HG03103 (cell line): ENCODE measurements at regions not wholly inside any gene's neighbourhood (a gene's known extent, or its start where the extent isn't known, plus 50 kb on each side); places are given as distances from the start of the nearest gene placed in this dataset.

Experiments used
- ATAC-seq: cut with Tn5 transposase; IDR thresholded peaks from one replicate; pipeline ENCODE4 v1.9.1; 2021; ENCODE audit warnings: low read depth; ENCODE audit not compliant: unreplicated experiment

GRCh38 chr11:128271401-128271800 is 316.0 kb downstream of the ETS1 start:
- no peak for ATAC-seq

GRCh38 chr11:128269466-128269865 is 317.9 kb downstream of the ETS1 start:
- no peak for ATAC-seq

GRCh38 chr11:128266893-128267292 is 320.5 kb downstream of the ETS1 start:
- ATAC-seq, result no peak

- ATAC-seq, result no peak
Observed at GRCh38 chr11:128262463-128263345, 324.7 kb downstream of the ETS1 start.

- no peak for ATAC-seq
Observed at GRCh38 chr11:128261011-128261421, 326.3 kb downstream of the ETS1 start.

- no peak for ATAC-seq
Observed at GRCh38 chr11:128260398-128260797, 327.0 kb downstream of the ETS1 start.

- no peak for ATAC-seq
Observed at GRCh38 chr11:128259816-128260215, 327.5 kb downstream of the ETS1 start.

- no peak for ATAC-seq
Observed at GRCh38 chr11:128254941-128255340, 332.4 kb downstream of the ETS1 start.

GRCh38 chr11:128251140-128251539 is 336.2 kb downstream of the ETS1 start:
- ATAC-seq, result no peak

- no peak for ATAC-seq
Observed at GRCh38 chr11:128250482-128250881, 336.9 kb downstream of the ETS1 start.

- no peak for ATAC-seq
Observed at GRCh38 chr11:128246810-128247594, 340.4 kb downstream of the ETS1 start.

GRCh38 chr11:128246364-128246801 is 341.0 kb downstream of the ETS1 start:
- ATAC-seq, result no peak

GRCh38 chr11:128244871-128245270 is 342.5 kb downstream of the ETS1 start:
- ATAC-seq, result no peak

- no peak for ATAC-seq
Observed at GRCh38 chr11:128242451-128242850, 344.9 kb downstream of the ETS1 start.

- ATAC-seq, result no peak
Observed at GRCh38 chr11:128240546-128240945, 346.8 kb downstream of the ETS1 start.

- no peak for ATAC-seq
Observed at GRCh38 chr11:128239306-128239705, 348.1 kb downstream of the ETS1 start.

- ATAC-seq, result peak; percentile 72
Observed at GRCh38 chr11:128238521-128239265, 348.7 kb downstream of the ETS1 start.

- no peak for ATAC-seq
Observed at GRCh38 chr11:128236506-128237498, 350.6 kb downstream of the ETS1 start.

- no peak for ATAC-seq
Observed at GRCh38 chr11:128235958-128236357, 351.4 kb downstream of the ETS1 start.

- ATAC-seq, result no peak
Observed at GRCh38 chr11:128235426-128235825, 351.9 kb downstream of the ETS1 start.
